Bronchial epithelial cell (primary cell): ENCODE measurements at regions not wholly inside any gene's neighbourhood (a gene's known extent, or its start where the extent isn't known, plus 50 kb on each side); places are given as distances from the start of the nearest gene placed in this dataset.

Experiments
- DNase-seq: peaks from one replicate; pipeline ENCODE4 v3.0.0-alpha.2; 2010; ENCODE audit warnings: low read depth
- FAIRE-seq: peaks from 2 replicates; lab custom pipeline; 2011; peaks lifted over from hg19 to GRCh38; lab: Jason Lieb, UNC
- H3K27me3 ChIP-seq: 2 replicates; pipeline ENCODE4 v1.5.1; 2011; ENCODE audit warnings: low read length; ENCODE audit not compliant: control insufficient read depth, insufficient read depth
- H3K36me3 ChIP-seq: 2 replicates; pipeline ENCODE4 v1.5.1; 2011; ENCODE audit warnings: low read length; ENCODE audit not compliant: control insufficient read depth, insufficient read depth
- H3K4me3 ChIP-seq: 2 replicates; pipeline ENCODE4 v1.5.1; 2011; ENCODE audit warnings: mild to moderate bottlenecking, low read depth, low read length, control low read depth
- CTCF ChIP-seq: IDR thresholded peaks from 2 replicates; pipeline ENCODE4 v1.5.1; 2011; ENCODE audit warnings: mild to moderate bottlenecking, moderate library complexity, low read length, control low read depth, inconsistent platforms; ENCODE audit not compliant: insufficient read depth, severe bottlenecking

DNA sequence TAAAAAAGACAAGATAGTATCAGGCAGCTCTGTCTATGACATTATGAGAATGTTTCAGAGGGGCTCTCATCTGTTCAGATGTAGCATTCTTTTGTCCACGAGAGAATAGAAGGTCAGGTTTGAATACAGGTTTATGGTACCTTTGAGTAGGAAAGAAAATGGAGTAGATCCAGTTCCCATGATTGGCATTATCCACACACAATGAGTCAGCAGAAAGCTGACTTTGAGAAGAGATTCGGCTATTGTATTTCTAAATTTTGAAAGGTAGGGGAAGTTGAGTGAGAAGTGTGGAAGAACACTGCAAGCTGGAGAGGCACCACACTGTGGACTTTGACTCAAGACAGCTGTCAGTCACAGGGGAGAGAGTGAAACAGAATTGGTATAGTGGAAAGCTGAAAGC, 135.4 kb downstream of the SYT10 start:
- no peak overlapping the region for H3K4me3 ChIP-seq
- no peaks in the 10 kb centered on the region for H3K36me3 ChIP-seq
- DNase-seq (no peak), FAIRE-seq (no peak)
- no peaks in the 10 kb centered on the region for H3K27me3 ChIP-seq
- no peak for TF ChIP-seq CTCF

DNA sequence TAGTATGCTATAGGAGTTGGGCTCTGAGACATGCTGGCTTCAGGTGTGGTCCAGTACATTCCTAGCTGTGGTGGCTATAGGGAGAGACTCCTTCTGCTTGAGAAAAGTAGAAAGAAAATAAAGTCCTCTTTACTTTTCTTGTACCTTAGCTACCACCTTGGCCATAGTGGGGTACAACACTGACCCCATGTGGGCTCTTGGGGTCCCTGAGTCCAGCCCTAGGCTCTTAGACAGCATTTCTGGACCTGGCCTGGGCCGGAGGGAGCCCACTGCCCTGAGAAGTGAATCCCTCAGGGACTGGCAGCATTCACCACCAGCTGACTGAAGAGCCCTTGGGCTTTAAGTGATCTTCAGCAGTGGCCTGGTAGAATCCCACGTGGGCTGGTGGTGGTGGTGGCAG, 143.1 kb downstream of the SYT10 start:
- FAIRE-seq, result no peak

GRCh38 chr12:33290703-33291102, 148.9 kb downstream of the SYT10 start:
- no peak for TF ChIP-seq CTCF
- no peak for DNase-seq
- H3K36me3 ChIP-seq, result no peaks in the 10 kb centered on the region
- FAIRE-seq, result no peak
- H3K4me3 ChIP-seq, result no peak overlapping the region
- H3K27me3 ChIP-seq, result no peaks in the 10 kb centered on the region

More for the DNA sequence above, 143.1 kb downstream of the SYT10 start:
- Histone ChIP-seq H3K4me3 (no peak overlapping the region), H3K27me3 (no peaks in the 10 kb centered on the region), H3K36me3 (no peaks in the 10 kb centered on the region)
- no peak for TF ChIP-seq CTCF
- DNase-seq, result no peak

- Histone ChIP-seq H3K4me3 (no peak overlapping the region), H3K27me3 (no peaks in the 10 kb centered on the region), H3K36me3 (no peaks in the 10 kb centered on the region)
- FAIRE-seq (no peak), DNase-seq (no peak)
- TF ChIP-seq CTCF, result no peak
Observed at GRCh38 chr12:33283054-33283453, 156.6 kb downstream of the SYT10 start.

DNA sequence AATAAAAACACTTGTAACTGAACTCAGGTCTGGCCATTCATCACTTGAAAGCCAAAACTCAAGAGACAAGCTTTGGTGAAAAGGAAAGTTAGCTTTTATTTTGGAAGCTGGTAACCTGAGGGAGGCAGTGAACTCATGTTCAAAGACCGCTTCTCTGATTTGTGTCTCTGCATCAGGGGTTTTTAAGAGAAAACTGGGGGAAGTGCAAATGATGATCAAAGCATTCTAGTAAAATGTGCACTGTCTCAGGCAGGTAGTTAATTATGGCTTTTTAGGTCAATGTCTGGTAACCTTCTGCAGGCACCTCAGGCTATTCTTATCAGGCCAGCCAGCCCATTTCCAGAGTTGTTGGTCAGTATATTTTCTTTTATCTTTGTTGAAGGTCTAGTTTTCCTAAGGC, 162.2 kb downstream of the SYT10 start:
- no peaks in the 10 kb centered on the region for H3K27me3 ChIP-seq
- no peak for TF ChIP-seq CTCF
- DNase-seq (no peak), FAIRE-seq (no peak)
- no peaks in the 10 kb centered on the region for H3K36me3 ChIP-seq
- no peak overlapping the region for H3K4me3 ChIP-seq

- no peak for TF ChIP-seq CTCF
- Histone ChIP-seq H3K4me3 (no peak overlapping the region), H3K27me3 (no peaks in the 10 kb centered on the region), H3K36me3 (no peaks in the 10 kb centered on the region)
- DNase-seq (no peak), FAIRE-seq (no peak)
Observed at GRCh38 chr12:33267641-33268040, 172.0 kb downstream of the SYT10 start.
